ENCODE measurements at regions not wholly inside any gene's neighbourhood (a gene's known extent, or its start where the extent isn't known, plus 50 kb on each side); places are given as distances from the start of the nearest gene placed in this dataset.
"Not testable (repeated sequence)": the region's sequence is repeated elsewhere in the genome, so short reads cannot be mapped to it uniquely, and the experiment has no call there.

DNA sequence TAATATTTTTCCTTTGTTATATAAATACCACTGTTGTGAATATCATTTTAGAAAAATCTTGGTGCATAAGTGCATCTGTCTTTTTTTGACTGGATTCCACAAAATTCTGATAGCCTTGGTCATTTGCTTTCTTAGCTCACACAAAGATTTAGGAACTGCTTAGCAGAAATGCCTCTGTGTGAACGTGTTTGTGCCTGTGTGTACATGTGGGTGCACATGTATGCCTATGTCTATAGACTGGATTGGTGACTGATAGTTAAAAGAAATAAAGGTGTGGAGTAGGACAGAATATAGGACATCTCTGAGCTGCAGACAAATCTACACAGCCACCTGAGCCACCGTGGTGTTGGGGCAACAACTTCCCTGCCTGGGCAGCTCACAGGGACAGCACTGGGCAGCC, 93.8 kb downstream of the TSN start:
- H3K27me3 Mint-ChIP-seq (ENCODE audit: low read depth) = peaks cover 12% of the 10 kb centered on the region
- H3K9me3 Mint-ChIP-seq (ENCODE audit: low read depth) = no peaks in the 10 kb centered on the region
- H3K4me1 Mint-ChIP-seq (ENCODE audit: low read depth) = no peaks in the 10 kb centered on the region
- TF ChIP-seq, protein P1, sequence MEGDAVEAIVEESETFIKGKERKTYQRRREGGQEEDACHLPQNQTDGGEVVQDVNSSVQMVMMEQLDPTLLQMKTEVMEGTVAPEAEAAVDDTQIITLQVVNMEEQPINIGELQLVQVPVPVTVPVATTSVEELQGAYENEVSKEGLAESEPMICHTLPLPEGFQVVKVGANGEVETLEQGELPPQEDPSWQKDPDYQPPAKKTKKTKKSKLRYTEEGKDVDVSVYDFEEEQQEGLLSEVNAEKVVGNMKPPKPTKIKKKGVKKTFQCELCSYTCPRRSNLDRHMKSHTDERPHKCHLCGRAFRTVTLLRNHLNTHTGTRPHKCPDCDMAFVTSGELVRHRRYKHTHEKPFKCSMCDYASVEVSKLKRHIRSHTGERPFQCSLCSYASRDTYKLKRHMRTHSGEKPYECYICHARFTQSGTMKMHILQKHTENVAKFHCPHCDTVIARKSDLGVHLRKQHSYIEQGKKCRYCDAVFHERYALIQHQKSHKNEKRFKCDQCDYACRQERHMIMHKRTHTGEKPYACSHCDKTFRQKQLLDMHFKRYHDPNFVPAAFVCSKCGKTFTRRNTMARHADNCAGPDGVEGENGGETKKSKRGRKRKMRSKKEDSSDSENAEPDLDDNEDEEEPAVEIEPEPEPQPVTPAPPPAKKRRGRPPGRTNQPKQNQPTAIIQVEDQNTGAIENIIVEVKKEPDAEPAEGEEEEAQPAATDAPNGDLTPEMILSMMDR (IDR thresholded peaks at IDR 0.05) = no peak
- no peak overlapping the region for H3K27ac Mint-ChIP-seq (ENCODE audit: unreplicated experiment)
- H3K36me3 Mint-ChIP-seq (ENCODE audit: low read depth) = no peaks in the 10 kb centered on the region
- DNase-seq (ENCODE audit: low spot score) = no peak
- H3K4me3 Mint-ChIP-seq (ENCODE audit: unreplicated experiment) = no peak overlapping the region

DNA sequence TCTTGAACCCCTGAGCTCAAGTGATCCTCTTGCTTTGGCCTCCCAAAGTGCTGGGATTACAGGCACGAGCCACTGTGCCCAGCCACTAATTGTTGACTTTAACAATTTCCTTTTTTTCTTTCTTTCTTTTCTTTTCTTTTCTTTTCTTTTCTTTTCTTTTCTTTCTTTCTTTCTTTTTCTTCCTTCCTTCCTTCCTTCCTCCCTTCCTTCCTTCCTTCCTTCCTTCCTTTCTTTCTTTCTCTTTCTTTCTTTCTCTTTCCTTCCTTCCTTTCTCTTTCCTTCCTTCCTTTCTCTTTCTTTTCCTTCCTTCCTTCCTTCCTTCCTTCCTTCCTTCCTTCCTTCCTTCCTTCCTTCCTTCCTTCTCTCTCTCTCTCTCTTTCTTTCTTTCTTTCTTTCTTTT, 97.7 kb downstream of the TSN start:
- H3K4me3 Mint-ChIP-seq (ENCODE audit: unreplicated experiment); H3K4me1 Mint-ChIP-seq (ENCODE audit: low read depth): not testable (repeated sequence)
- H3K27me3 Mint-ChIP-seq (ENCODE audit: low read depth) = peaks cover 26% of the 10 kb centered on the region

DNA sequence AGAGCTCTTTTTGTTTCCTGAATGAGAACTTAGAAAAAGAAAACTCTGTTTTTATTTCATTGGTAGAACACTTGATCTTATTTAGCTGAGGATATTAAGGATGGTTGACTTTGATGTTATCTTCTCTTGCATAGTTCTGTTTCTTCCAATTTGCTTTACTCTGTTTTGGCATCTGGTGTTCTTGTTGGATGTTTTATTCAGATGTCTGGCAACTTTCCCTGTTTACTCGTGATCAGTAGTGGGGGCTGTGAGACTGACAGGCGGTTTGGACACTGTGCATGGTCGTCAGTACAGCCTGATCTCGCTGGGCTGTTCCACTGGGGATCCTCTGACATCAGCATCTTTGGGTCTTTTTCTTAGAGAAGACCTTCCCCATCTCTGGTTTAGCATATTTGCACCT, 100.1 kb downstream of the TSN start:
- Mint-ChIP-seq H3K27me3 (ENCODE audit: low read depth) (peaks cover 24% of the 10 kb centered on the region), H3K4me1 (ENCODE audit: low read depth) (no peaks in the 10 kb centered on the region), H3K27ac (ENCODE audit: unreplicated experiment) (no peak overlapping the region), H3K4me3 (ENCODE audit: unreplicated experiment) (no peak overlapping the region), H3K36me3 (ENCODE audit: low read depth) (peaks cover 5% of the 10 kb centered on the region), H3K9me3 (ENCODE audit: low read depth) (peaks cover 12% of the 10 kb centered on the region)
- no peak for DNase-seq (ENCODE audit: low spot score)
- TF ChIP-seq, protein P1 (IDR thresholded peaks at IDR 0.05) = no peak

More for the DNA sequence above, 97.7 kb downstream of the TSN start:
- H3K27ac Mint-ChIP-seq (ENCODE audit: unreplicated experiment); DNase-seq (ENCODE audit: low spot score); H3K36me3 Mint-ChIP-seq (ENCODE audit: low read depth); H3K9me3 Mint-ChIP-seq (ENCODE audit: low read depth): not testable (repeated sequence)

DNA sequence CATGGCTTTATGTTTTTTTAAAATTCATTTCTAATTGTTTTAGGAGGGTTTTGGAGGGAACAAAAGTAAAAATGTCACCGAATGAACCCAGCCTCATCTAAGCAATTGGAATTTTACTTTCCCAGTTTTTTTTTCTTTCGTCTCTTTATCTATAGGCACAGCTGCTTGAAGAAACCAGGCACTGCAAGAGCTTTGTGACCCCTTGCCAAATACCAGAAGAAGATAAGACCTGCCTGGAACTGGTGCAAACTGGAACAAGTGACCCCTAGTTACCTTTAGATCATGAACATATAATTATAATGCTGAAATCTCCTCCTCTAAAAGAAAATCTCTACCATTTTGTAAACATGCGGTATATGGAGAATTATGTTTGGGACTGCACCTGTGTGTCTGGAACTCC, 100.9 kb downstream of the TSN start:
- TF ChIP-seq, protein P1 (IDR thresholded peaks at IDR 0.05) = no peak
- H3K9me3 Mint-ChIP-seq (ENCODE audit: low read depth) = peaks cover 12% of the 10 kb centered on the region
- H3K4me3 Mint-ChIP-seq (ENCODE audit: unreplicated experiment) = no peak overlapping the region
- H3K27me3 Mint-ChIP-seq (ENCODE audit: low read depth) = peaks cover 24% of the 10 kb centered on the region
- peaks cover 5% of the 10 kb centered on the region for H3K36me3 Mint-ChIP-seq (ENCODE audit: low read depth)
- no peaks in the 10 kb centered on the region for H3K4me1 Mint-ChIP-seq (ENCODE audit: low read depth)
- DNase-seq (ENCODE audit: low spot score) = no peak
- H3K27ac Mint-ChIP-seq (ENCODE audit: unreplicated experiment) = no peak overlapping the region

DNA sequence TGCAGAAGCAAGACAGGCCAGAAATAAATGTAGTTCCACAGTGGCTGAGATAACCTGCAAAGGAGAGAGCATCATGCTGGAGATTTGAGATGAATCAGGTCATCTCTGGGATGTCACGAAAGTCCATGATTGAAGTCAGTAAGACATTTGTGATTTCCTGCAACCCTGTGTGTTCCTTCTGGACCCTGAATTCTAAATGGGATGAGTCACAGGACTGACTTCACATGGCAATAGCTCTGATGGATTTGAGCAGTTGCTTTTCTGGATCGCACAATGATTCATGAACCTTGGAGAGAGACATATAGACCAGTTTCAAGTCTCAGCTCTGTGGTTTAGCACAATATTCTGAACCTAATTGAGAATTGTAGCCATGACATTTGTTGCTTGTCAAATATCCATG, 102.9 kb downstream of the TSN start:
- Mint-ChIP-seq H3K4me3 (ENCODE audit: unreplicated experiment) (no peak overlapping the region), H3K36me3 (ENCODE audit: low read depth) (peaks cover 5% of the 10 kb centered on the region), H3K9me3 (ENCODE audit: low read depth) (peaks cover 12% of the 10 kb centered on the region), H3K27ac (ENCODE audit: unreplicated experiment) (no peak overlapping the region), H3K4me1 (ENCODE audit: low read depth) (no peaks in the 10 kb centered on the region), H3K27me3 (ENCODE audit: low read depth) (peaks cover 24% of the 10 kb centered on the region)
- TF ChIP-seq, protein P1 (IDR thresholded peaks at IDR 0.05) = no peak
- DNase-seq (ENCODE audit: low spot score) = no peak

DNA sequence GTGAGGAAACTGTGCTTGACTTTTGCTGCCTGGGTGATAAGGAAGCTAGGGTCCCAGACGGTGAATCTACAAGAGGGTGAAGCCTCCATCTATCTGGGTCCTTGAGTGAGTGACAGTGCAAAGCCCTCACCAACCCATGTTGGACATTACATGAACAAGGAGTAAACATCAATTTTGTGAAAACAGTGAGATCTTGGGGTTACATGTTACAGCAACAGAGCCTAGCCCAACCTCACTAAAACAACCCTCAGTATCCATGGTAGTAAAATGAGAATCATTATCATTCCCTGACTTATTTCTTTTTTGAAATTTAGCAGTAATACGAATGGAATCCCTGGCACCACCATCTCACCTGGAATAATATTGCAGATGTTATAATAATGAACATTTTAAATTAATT, 103.4 kb downstream of the TSN start:
- H3K4me3 Mint-ChIP-seq (ENCODE audit: unreplicated experiment) = no peak overlapping the region
- no peak for DNase-seq (ENCODE audit: low spot score)
- H3K27me3 Mint-ChIP-seq (ENCODE audit: low read depth) = peaks cover 26% of the 10 kb centered on the region
- TF ChIP-seq, protein P1 (IDR thresholded peaks at IDR 0.05) = no peak
- no peaks in the 10 kb centered on the region for H3K4me1 Mint-ChIP-seq (ENCODE audit: low read depth)
- H3K36me3 Mint-ChIP-seq (ENCODE audit: low read depth) = peaks cover 5% of the 10 kb centered on the region
- H3K9me3 Mint-ChIP-seq (ENCODE audit: low read depth) = peaks cover 13% of the 10 kb centered on the region
- no peak overlapping the region for H3K27ac Mint-ChIP-seq (ENCODE audit: unreplicated experiment)

Measured in chondrocyte (in vitro differentiated cells).